Mucosa of descending colon (tissue), 3 donors: ENCODE measurements at regions not wholly inside any gene's neighbourhood (a gene's known extent, or its start where the extent isn't known, plus 50 kb on each side); places are given as distances from the start of the nearest gene placed in this dataset.
A peak's percentile ranks its signal among the peaks of the same experiment; 100 is the strongest.
"Not testable (repeated sequence)": the region's sequence is repeated elsewhere in the genome, so short reads cannot be mapped to it uniquely, and the experiment has no call there.

Experiments used
- ATAC-seq: fragments of 200-7000 bp; cut with Tn5 transposase; one replicate; pipeline ENCODE4 v1.9.1; 2020; ENCODE audit warnings: mild to moderate bottlenecking, moderate library complexity
- DNase-seq, 3 donors: peaks; one replicate each; pipeline ENCODE4 v3.0.0-alpha.2; 2020
- H3K36me3 ChIP-seq: fragments of 200-600 bp; one replicate; pipeline ENCODE4 v1.8.0; 2021; ENCODE audit warnings: low read depth, mild to moderate bottlenecking
- H3K4me1 ChIP-seq: fragments of 200-600 bp; one replicate; pipeline ENCODE4 v1.8.0; 2021; ENCODE audit warnings: low read depth, mild to moderate bottlenecking
- H3K4me3 ChIP-seq: fragments of 200-600 bp; one replicate; pipeline ENCODE4 v1.8.0; 2021; ENCODE audit warnings: mild to moderate bottlenecking
- H3K9me3 ChIP-seq: fragments of 200-600 bp; one replicate; pipeline ENCODE4 v1.8.0; 2021; ENCODE audit warnings: mild to moderate bottlenecking
- intact Hi-C, 2 donors: fragments of 100-400 bp; cut with DNase I in 1 of 2; cut with micrococcal nuclease in 1 of 2; formaldehyde crosslinking; loops; one replicate each; pipeline versions ENCODE4 v1.11.0 to v1.11.1; 2022; cut with DNase I, micrococcal nuclease
- donor health status: DM: no; HTN: no; CAD: no; lungs with moderate emphysema.
- donor health status: DM: no; HTN: no; CAD: no.
- donor health status: DM: no; HTN: yes; CAD: no.

GRCh38 chr7:75257442-75257841 lies 138.0 kb upstream of the TRIM73 start:
- H3K36me3 ChIP-seq, H3K9me3 ChIP-seq, ATAC-seq, intact Hi-C loops, DNase-seq, H3K4me1 ChIP-seq, H3K4me3 ChIP-seq: not testable (repeated sequence)

- H3K9me3 ChIP-seq, H3K4me3 ChIP-seq, H3K4me1 ChIP-seq, ATAC-seq, intact Hi-C loops, H3K36me3 ChIP-seq, DNase-seq: not testable (repeated sequence)
Observed at GRCh38 chr7:75259454-75260003, 135.9 kb upstream of the TRIM73 start.

DNA sequence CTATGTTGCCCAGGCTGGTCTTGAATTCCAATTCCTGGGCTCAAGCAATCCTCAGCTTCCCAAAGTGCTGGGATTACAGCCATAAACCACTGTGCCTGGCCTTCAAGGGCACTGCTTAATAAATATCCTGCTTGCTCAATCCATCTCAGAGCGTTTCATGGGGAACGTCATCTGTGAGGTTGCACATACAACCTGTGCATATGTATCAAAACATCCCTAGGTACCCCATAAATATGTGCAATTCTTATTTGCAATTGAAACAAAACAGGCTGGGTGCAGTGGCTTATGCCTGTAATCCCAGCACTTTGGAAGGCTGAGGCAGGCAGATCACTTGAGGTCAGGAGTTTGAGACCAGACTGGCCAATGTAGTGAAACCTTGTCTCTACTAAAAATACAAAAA lies 133.8 kb upstream of the TRIM73 start:
- H3K4me3 ChIP-seq, H3K36me3 ChIP-seq, DNase-seq, H3K9me3 ChIP-seq, intact Hi-C loops, ATAC-seq, H3K4me1 ChIP-seq: not testable (repeated sequence)

DNA sequence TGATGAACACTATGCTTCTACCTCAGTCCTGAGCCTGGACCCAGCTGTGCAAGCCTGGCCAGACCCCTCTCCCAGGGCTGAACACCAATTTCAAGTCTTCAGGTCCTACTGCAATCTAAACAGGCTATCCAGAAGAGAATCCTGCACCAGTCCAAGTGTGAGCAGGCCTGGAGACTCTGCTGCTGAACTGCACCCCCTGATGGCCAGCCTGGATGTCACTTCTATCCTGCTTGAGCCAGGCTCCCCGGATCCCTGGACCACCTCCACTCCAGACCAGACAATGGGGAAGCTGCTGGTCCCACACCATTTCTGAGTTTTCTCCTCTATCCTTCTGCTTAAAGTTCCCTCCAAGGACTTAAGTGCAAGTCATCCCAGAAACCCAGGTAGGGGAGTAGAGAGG lies 127.3 kb upstream of the TRIM73 start:
- H3K9me3 ChIP-seq, H3K36me3 ChIP-seq, DNase-seq, intact Hi-C loops, H3K4me3 ChIP-seq, H3K4me1 ChIP-seq: not testable (repeated sequence)
- peak; percentile 68 for ATAC-seq

DNA sequence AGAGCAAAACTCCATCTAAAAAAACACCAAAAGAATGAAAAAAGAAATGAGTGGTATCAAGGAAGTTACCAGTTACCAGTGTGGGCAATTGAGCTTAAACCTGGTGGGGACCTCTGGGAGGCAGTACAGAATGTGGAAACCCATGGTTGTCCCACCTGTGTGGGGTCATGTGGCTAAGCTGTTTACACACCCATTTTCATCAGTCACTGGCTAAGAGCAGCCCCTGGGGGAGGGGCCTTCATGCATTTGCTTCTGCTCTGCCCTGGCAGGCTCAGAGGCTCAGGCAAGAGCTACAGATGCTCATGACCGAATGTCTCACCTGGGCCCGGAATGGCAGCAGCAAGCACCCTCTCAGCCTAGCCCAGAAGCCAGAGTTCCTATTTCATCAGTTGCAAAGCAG lies 126.3 kb upstream of the TRIM73 start:
- DNase-seq, intact Hi-C loops, H3K9me3 ChIP-seq, H3K4me1 ChIP-seq, H3K4me3 ChIP-seq, ATAC-seq, H3K36me3 ChIP-seq: not testable (repeated sequence)

GRCh38 chr7:75274114-75274513 lies 121.3 kb upstream of the TRIM73 start:
- intact Hi-C loops, H3K9me3 ChIP-seq, H3K4me3 ChIP-seq, ATAC-seq, H3K36me3 ChIP-seq, H3K4me1 ChIP-seq, DNase-seq: not testable (repeated sequence)
